ENCODE measurements at regions not wholly inside any gene's neighbourhood (a gene's known extent, or its start where the extent isn't known, plus 50 kb on each side); places are given as distances from the start of the nearest gene placed in this dataset.

DNA sequence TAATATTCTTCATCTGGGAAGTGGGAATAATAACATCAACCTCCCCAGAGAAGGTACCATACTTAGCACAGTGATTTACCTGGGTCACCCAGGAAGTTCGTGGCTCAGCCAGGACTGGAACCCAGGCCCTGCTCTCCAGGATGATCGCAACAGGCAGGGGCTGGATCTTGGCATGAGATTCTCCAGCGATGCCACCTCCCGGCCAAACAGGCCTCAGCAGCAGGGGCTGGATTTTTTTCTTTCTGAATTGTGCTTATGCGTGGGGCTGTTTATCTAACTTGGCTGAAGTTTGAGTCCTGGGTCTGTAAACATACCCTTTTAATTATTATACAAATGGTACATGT, 129.5 kb upstream of the PTPN1 start:
- no peaks in the 10 kb centered on the region for H3K9me3 ChIP-seq (ENCODE audit: control insufficient read depth, low read length)
- H3K27ac ChIP-seq (ENCODE audit: low read length, poor library complexity, severe bottlenecking): no peak overlapping the region
- peak overlapping the region; percentile 16 for H3K9ac ChIP-seq (ENCODE audit: low read length)
- H2AK5ac ChIP-seq (ENCODE audit: low read length, severe bottlenecking): no peak overlapping the region
- WGBS: 60% methylated on average over 3 of the region's 5 CpGs
- no peak overlapping the region for H3K4me3 ChIP-seq (ENCODE audit: insufficient read depth in 1 of 2, low read depth in 1 of 2, low read length in 2 of 2)
- H3K23ac ChIP-seq (ENCODE audit: low read length in 2 of 2): no peak overlapping the region
- no peak overlapping the region for H3K18ac ChIP-seq (ENCODE audit: low read depth in 1 of 2, low read length in 2 of 2)
- H4K8ac ChIP-seq (ENCODE audit: low read length): no peak overlapping the region
- DNase-seq: peak; percentile 55
- no peak overlapping the region for H2BK120ac ChIP-seq (ENCODE audit: low read depth, low read length)
- H3K4me1 ChIP-seq (ENCODE audit: control insufficient read depth, insufficient read depth, low read depth, low read length): peaks cover 12% of the 10 kb centered on the region
- H3K79me1 ChIP-seq (replicated peaks; ENCODE audit: low read length, poor library complexity, severe bottlenecking): no peaks in the 10 kb centered on the region
- no peak overlapping the region for H3K4ac ChIP-seq (ENCODE audit: low read depth in 1 of 2, low read length in 2 of 2)
- H3K36me3 ChIP-seq (ENCODE audit: control insufficient read depth in 1 of 2, insufficient read depth in 2 of 2, low read depth in 1 of 2, low read length in 2 of 2): no peaks in the 10 kb centered on the region
- H3K27me3 ChIP-seq (ENCODE audit: control insufficient read depth in 1 of 2, insufficient read depth in 1 of 2, low read length in 2 of 2): no peaks in the 10 kb centered on the region
- no peak overlapping the region for H2BK12ac ChIP-seq (ENCODE audit: low read length in 2 of 2)
- H2AFZ ChIP-seq (ENCODE audit: low read depth, low read length): no peak overlapping the region
- no peak overlapping the region for H4K91ac ChIP-seq (ENCODE audit: low read length)
- H2BK5ac ChIP-seq (ENCODE audit: low read depth, low read length, poor library complexity, severe bottlenecking): no peak overlapping the region
- no peak overlapping the region for H3K4me2 ChIP-seq (ENCODE audit: low read length, poor library complexity, severe bottlenecking)
- H3K14ac ChIP-seq (ENCODE audit: low read length in 2 of 2): no peak overlapping the region
- no peak overlapping the region for H2BK15ac ChIP-seq (ENCODE audit: low read depth, poor library complexity, severe bottlenecking)

- Histone ChIP-seq H4K91ac (ENCODE audit: low read length) (no peak overlapping the region), H3K9ac (ENCODE audit: low read length) (peak overlapping the region; percentile 16), H3K4me1 (ENCODE audit: control insufficient read depth, insufficient read depth, low read depth, low read length) (peaks cover 12% of the 10 kb centered on the region), H2AK5ac (ENCODE audit: low read length, severe bottlenecking) (no peak overlapping the region), H3K4me3 (ENCODE audit: insufficient read depth in 1 of 2, low read depth in 1 of 2, low read length in 2 of 2) (no peak overlapping the region), H2BK5ac (ENCODE audit: low read depth, low read length, poor library complexity, severe bottlenecking) (no peak overlapping the region), H2BK12ac (ENCODE audit: low read length in 2 of 2) (peak overlapping the region; percentile 5 to 68), H4K8ac (ENCODE audit: low read length) (peak overlapping the region; percentile 58), H3K36me3 (ENCODE audit: control insufficient read depth in 1 of 2, insufficient read depth in 2 of 2, low read depth in 1 of 2, low read length in 2 of 2) (no peaks in the 10 kb centered on the region), H3K27ac (ENCODE audit: low read length, poor library complexity, severe bottlenecking) (no peak overlapping the region), H2BK15ac (ENCODE audit: low read depth, poor library complexity, severe bottlenecking) (no peak overlapping the region), H3K18ac (ENCODE audit: low read depth in 1 of 2, low read length in 2 of 2) (peak overlapping the region in 1 of 2 experiments; percentile 83), H3K14ac (ENCODE audit: low read length in 2 of 2) (peak overlapping the region in 1 of 2 experiments; percentile 72), H2BK120ac (ENCODE audit: low read depth, low read length) (no peak overlapping the region), H3K4me2 (ENCODE audit: low read length, poor library complexity, severe bottlenecking) (no peak overlapping the region), H3K23ac (ENCODE audit: low read length in 2 of 2) (no peak overlapping the region), H2AFZ (ENCODE audit: low read depth, low read length) (no peak overlapping the region), H3K4ac (ENCODE audit: low read depth in 1 of 2, low read length in 2 of 2) (peak overlapping the region; percentile 11 to 70), H3K79me1 (replicated peaks; ENCODE audit: low read length, poor library complexity, severe bottlenecking) (no peaks in the 10 kb centered on the region), H3K9me3 (ENCODE audit: control insufficient read depth, low read length) (no peaks in the 10 kb centered on the region), H3K27me3 (ENCODE audit: control insufficient read depth in 1 of 2, insufficient read depth in 1 of 2, low read length in 2 of 2) (no peaks in the 10 kb centered on the region)
- 86% methylated on average over 6 of the region's 7 CpGs for WGBS
- DNase-seq: no peak
Observed at GRCh38 chr20:50381075-50381732, 129.0 kb upstream of the PTPN1 start.

- H2BK12ac ChIP-seq (ENCODE audit: low read length in 2 of 2): peak overlapping the region; percentile 67 to 87
- no peaks in the 10 kb centered on the region for H3K36me3 ChIP-seq (ENCODE audit: control insufficient read depth in 1 of 2, insufficient read depth in 2 of 2, low read depth in 1 of 2, low read length in 2 of 2)
- no peak overlapping the region for H3K4me3 ChIP-seq (ENCODE audit: insufficient read depth in 1 of 2, low read depth in 1 of 2, low read length in 2 of 2)
- no peak overlapping the region for H3K27ac ChIP-seq (ENCODE audit: low read length, poor library complexity, severe bottlenecking)
- no peak overlapping the region for H2AK5ac ChIP-seq (ENCODE audit: low read length, severe bottlenecking)
- no peak overlapping the region for H3K23ac ChIP-seq (ENCODE audit: low read length in 2 of 2)
- H3K4ac ChIP-seq (ENCODE audit: low read depth in 1 of 2, low read length in 2 of 2): no peak overlapping the region
- H2BK120ac ChIP-seq (ENCODE audit: low read depth, low read length): no peak overlapping the region
- no peak overlapping the region for H3K14ac ChIP-seq (ENCODE audit: low read length in 2 of 2)
- H3K9ac ChIP-seq (ENCODE audit: low read length): no peak overlapping the region
- WGBS: 74% methylated on average over 13 of the region's 13 CpGs
- H3K9me3 ChIP-seq (ENCODE audit: control insufficient read depth, low read length): no peaks in the 10 kb centered on the region
- H2BK15ac ChIP-seq (ENCODE audit: low read depth, poor library complexity, severe bottlenecking): no peak overlapping the region
- H3K27me3 ChIP-seq (ENCODE audit: control insufficient read depth in 1 of 2, insufficient read depth in 1 of 2, low read length in 2 of 2): no peaks in the 10 kb centered on the region
- no peak overlapping the region for H3K4me2 ChIP-seq (ENCODE audit: low read length, poor library complexity, severe bottlenecking)
- no peaks in the 10 kb centered on the region for H3K79me1 ChIP-seq (replicated peaks; ENCODE audit: low read length, poor library complexity, severe bottlenecking)
- no peak for DNase-seq
- H3K4me1 ChIP-seq (ENCODE audit: control insufficient read depth, insufficient read depth, low read depth, low read length): peaks cover 7% of the 10 kb centered on the region
- H4K8ac ChIP-seq (ENCODE audit: low read length): peak overlapping the region; percentile 16
- H4K91ac ChIP-seq (ENCODE audit: low read length): no peak overlapping the region
- peak overlapping the region; percentile 3 to 48 for H3K18ac ChIP-seq (ENCODE audit: low read depth in 1 of 2, low read length in 2 of 2)
- H2BK5ac ChIP-seq (ENCODE audit: low read depth, low read length, poor library complexity, severe bottlenecking): no peak overlapping the region
- peak overlapping the region; percentile 10 for H2AFZ ChIP-seq (ENCODE audit: low read depth, low read length)
Observed at GRCh38 chr20:50381771-50382593, 128.2 kb upstream of the PTPN1 start.

All from mesenchymal stem cell (in vitro differentiated cells and primary cell).